Stimulated activated CD4-positive, alpha-beta T cell treated with anti-CD3 and anti-CD28 coated beads, Interleukin-1b, Interleukin-23, amount 100 ng/mL, for 48 hours (primary cell): ENCODE measurements at regions not wholly inside any gene's neighbourhood (a gene's known extent, or its start where the extent isn't known, plus 50 kb on each side); places are given as distances from the start of the nearest gene placed in this dataset.

Experiments used
- DNase-seq: peaks from one replicate; pipeline ENCODE4 v3.0.0-alpha.2; 2020

- DNase-seq: no peak
These were observed 160.6 kb upstream of the COL21A1 start for GRCh38 chr6:56407883-56408410.

- DNase-seq: no peak
These were observed 159.2 kb upstream of the COL21A1 start for GRCh38 chr6:56406276-56407269.

- DNase-seq: no peak
These were observed 157.2 kb upstream of the COL21A1 start for GRCh38 chr6:56404599-56404998.

- DNase-seq: no peak
These were observed 156.4 kb upstream of the COL21A1 start for GRCh38 chr6:56403745-56404144.

GRCh38 chr6:56401477-56402070 is 154.2 kb upstream of the COL21A1 start:
- DNase-seq: no peak

- no peak for DNase-seq
These were observed 152.9 kb upstream of the COL21A1 start for GRCh38 chr6:56400273-56400672.

GRCh38 chr6:56399672-56400263 is 152.4 kb upstream of the COL21A1 start:
- no peak for DNase-seq

- DNase-seq: no peak
These were observed 151.9 kb upstream of the COL21A1 start for GRCh38 chr6:56399250-56399671.

GRCh38 chr6:56396435-56396834 is 149.1 kb upstream of the COL21A1 start:
- DNase-seq: no peak

- DNase-seq: no peak
These were observed 146.5 kb upstream of the COL21A1 start for GRCh38 chr6:56393615-56394612.

GRCh38 chr6:56388415-56388755 is 141.0 kb upstream of the COL21A1 start:
- no peak for DNase-seq

GRCh38 chr6:56387621-56388414 is 140.4 kb upstream of the COL21A1 start:
- DNase-seq: no peak

GRCh38 chr6:56386717-56387116 is 139.3 kb upstream of the COL21A1 start:
- no peak for DNase-seq

GRCh38 chr6:56385981-56386593 is 138.7 kb upstream of the COL21A1 start:
- no peak for DNase-seq

- DNase-seq: no peak
These were observed 135.8 kb upstream of the COL21A1 start for GRCh38 chr6:56383160-56383559.

- no peak for DNase-seq
These were observed 135.1 kb upstream of the COL21A1 start for GRCh38 chr6:56382416-56382940.

GRCh38 chr6:56381801-56382251 is 134.4 kb upstream of the COL21A1 start:
- no peak for DNase-seq

- no peak for DNase-seq
These were observed 133.1 kb upstream of the COL21A1 start for GRCh38 chr6:56380476-56380875.

- DNase-seq: no peak
These were observed 131.7 kb upstream of the COL21A1 start for GRCh38 chr6:56378966-56379585.

- no peak for DNase-seq
These were observed 131.1 kb upstream of the COL21A1 start for GRCh38 chr6:56378507-56378906.
